ENCODE measurements at regions not wholly inside any gene's neighbourhood (a gene's known extent, or its start where the extent isn't known, plus 50 kb on each side); places are given as distances from the start of the nearest gene placed in this dataset.

GRCh38 chr10:108592956-108593355, 1330.4 kb downstream of the XPNPEP1 start:
- Histone ChIP-seq H3K79me1 (ENCODE audit: low read depth in 1 of 2, low read length in 2 of 2) (no peaks in the 10 kb centered on the region), H2BK5ac (ENCODE audit: low read depth, low read length, poor library complexity, severe bottlenecking) (no peak overlapping the region), H2AK5ac (ENCODE audit: low read depth, low read length) (no peak overlapping the region), H3K4ac (ENCODE audit: low read depth, low read length) (no peak overlapping the region), H3K9ac (ENCODE audit: low read depth, low read length) (no peak overlapping the region), H3K27ac (ENCODE audit: insufficient read depth, low read length) (no peak overlapping the region), H3K9me3 (ENCODE audit: control insufficient read depth, insufficient read depth, low read length) (peaks cover 4% of the 10 kb centered on the region), H4K91ac (ENCODE audit: insufficient read depth, low read depth, low read length) (no peak overlapping the region), H3K18ac (ENCODE audit: low read depth, low read length) (no peak overlapping the region), H3K4me1 (ENCODE audit: control insufficient read depth, insufficient read depth, low read length) (no peaks in the 10 kb centered on the region), H2BK20ac (ENCODE audit: low read depth, low read length) (no peak overlapping the region), H3K27me3 (ENCODE audit: control insufficient read depth, insufficient read depth, low read length) (no peaks in the 10 kb centered on the region), H4K8ac (ENCODE audit: low read depth in 2 of 2, low read length in 2 of 2) (no peak overlapping the region), H3K14ac (replicated peaks; ENCODE audit: low read depth, low read length) (no peak overlapping the region), H2AFZ (replicated peaks; ENCODE audit: low read length, poor library complexity) (no peak overlapping the region), H4K5ac (ENCODE audit: low read depth, low read length) (no peak overlapping the region), H3K23ac (ENCODE audit: low read depth, low read length) (no peak overlapping the region), H2BK15ac (ENCODE audit: low read depth, low read length) (no peak overlapping the region), H2AK9ac (replicated peaks; ENCODE audit: low read depth, low read length, poor library complexity) (no peak overlapping the region), H3K4me2 (ENCODE audit: low read depth, low read length) (no peak overlapping the region), H3K9me1 (ENCODE audit: insufficient read depth, low read length) (no peaks in the 10 kb centered on the region), H4K20me1 (ENCODE audit: insufficient read depth, low read length) (no peaks in the 10 kb centered on the region), H3K4me3 (ENCODE audit: insufficient read depth, low read depth, low read length) (no peak overlapping the region), H2BK120ac (ENCODE audit: low read depth, low read length) (no peak overlapping the region), H3K56ac (ENCODE audit: extremely low read depth, insufficient read depth, low read length) (no peak overlapping the region), H3K36me3 (ENCODE audit: control insufficient read depth, insufficient read depth, low read length) (no peaks in the 10 kb centered on the region)
- BruUV-seq (replicated peaks) = no TSS peak
- in situ Hi-C loops (cut with MboI; ENCODE audit: low sequenced_read_pairs) = no loop called here
- no peak for TF ChIP-seq MAFK (IDR thresholded peaks at IDR 0.05; ENCODE audit: low read depth, low read length)
- no peak for TF ChIP-seq USF2 (IDR thresholded peaks at IDR 0.05; ENCODE audit: low read depth, low read length)
- no peak for TF ChIP-seq CTCF (conservative IDR thresholded peaks at IDR 0.05; ENCODE audit: low read depth, low read length)
- no peak for TF ChIP-seq ELK1 (IDR thresholded peaks at IDR 0.05; ENCODE audit: borderline replicate concordance, low read depth, low read length)
- TF ChIP-seq FOS (IDR thresholded peaks at IDR 0.05; ENCODE audit: low read depth, low read length) = no peak
- CTCF ChIA-PET = no interaction called here
- intact Hi-C loops (cut with micrococcal nuclease) = no loop called here
- no CpG with 5 or more reads among the region's 1 CpG for WGBS, 2 experiments (ENCODE audit: extremely low coverage in 2 of 2, insufficient read length in 1 of 2)
- dilution Hi-C loops (cut with HindIII; ENCODE audit: low sequenced_read_pairs, unreplicated experiment) = no loop called here
- ATAC-seq (ENCODE audit: low read depth) (no peak), DNase-seq (no peak)
- POLR2A ChIA-PET (ENCODE audit: unreplicated experiment) = no interaction called here

Measured in IMR-90 (cell line).